ENCODE measurements at regions not wholly inside any gene's neighbourhood (a gene's known extent, or its start where the extent isn't known, plus 50 kb on each side); places are given as distances from the start of the nearest gene placed in this dataset.

- no peaks in the 10 kb centered on the region for H3K36me3 ChIP-seq (replicated peaks in 1 of 2; ENCODE audit: control insufficient read depth in 1 of 2, insufficient read depth in 2 of 2, low read length in 2 of 2)
- WGBS (ENCODE audit: low lambda C conversion rate): 0% methylated on average over 2 of the region's 2 CpGs
- H3K4me1 ChIP-seq (ENCODE audit: insufficient read depth, low read length): no peaks in the 10 kb centered on the region
Observed at GRCh38 chr1:81270051-81270450, 530.7 kb upstream of the ADGRL2 start.

More at GRCh38 chr1:81270051-81270450, 530.7 kb upstream of the ADGRL2 start:
- H3K4me2 ChIP-seq (ENCODE audit: low read depth, low read length): no peak overlapping the region
- intact Hi-C loops (cut with micrococcal nuclease; ENCODE audit: unreplicated experiment) (no loop called here), in situ Hi-C loops (cut with HindIII; ENCODE audit: extremely low pct_ligation_motif_present, low pct_unique_long_range_greater_than_20kb) (no loop called here)
- TF ChIP-seq DMAP1 (CRISPR knock-in tag; IDR thresholded peaks at IDR 0.05) (no peak), NR0B2 (CRISPR knock-in tag; IDR thresholded peaks at IDR 0.05) (no peak), ATF1 (CRISPR knock-in tag; IDR thresholded peaks at IDR 0.05) (no peak), TBP (CRISPR knock-in tag; IDR thresholded peaks at IDR 0.05) (no peak), SOX5 (CRISPR knock-in tag; IDR thresholded peaks at IDR 0.05; ENCODE audit: borderline replicate concordance) (no peak), ZEB1 (IDR thresholded peaks at IDR 0.05; ENCODE audit: insufficient replicate concordance, low read depth) (no peak), CC2D1A (CRISPR knock-in tag; IDR thresholded peaks at IDR 0.05) (no peak), ZNF788 (CRISPR knock-in tag; IDR thresholded peaks at IDR 0.05; ENCODE audit: borderline replicate concordance) (no peak), ATF6 (CRISPR knock-in tag; conservative IDR thresholded peaks at IDR 0.05) (no peak), GPN1 (CRISPR knock-in tag; IDR thresholded peaks at IDR 0.05; ENCODE audit: borderline replicate concordance) (no peak), ZNF256 (CRISPR knock-in tag; conservative IDR thresholded peaks at IDR 0.05) (no peak), FOXP4 (CRISPR knock-in tag; IDR thresholded peaks at IDR 0.05) (no peak), NRL (CRISPR knock-in tag; IDR thresholded peaks at IDR 0.05; ENCODE audit: borderline replicate concordance) (no peak), THAP8 (CRISPR knock-in tag; IDR thresholded peaks at IDR 0.05; ENCODE audit: borderline replicate concordance) (no peak), FOXA3 (CRISPR knock-in tag; IDR thresholded peaks at IDR 0.05) (no peak), BATF2 (CRISPR knock-in tag; IDR thresholded peaks at IDR 0.05) (no peak)
- no TSS peak for BruUV-seq (replicated peaks)
- H3K9me3 ChIP-seq (ENCODE audit: low read length): peaks cover 44% of the 10 kb centered on the region
- H2AFZ ChIP-seq (ENCODE audit: low read length): no peak overlapping the region
- no peak overlapping the region for H3K9ac ChIP-seq (ENCODE audit: insufficient read depth, low read depth, low read length)
- H3K27me3 ChIP-seq (ENCODE audit: control insufficient read depth in 1 of 2, insufficient read depth in 2 of 2, low read length in 2 of 2): no peaks in the 10 kb centered on the region
- FAIRE-seq (no peak), DNase-seq (ENCODE audit: low spot score) (no peak), ATAC-seq (no peak)
- CTCF ChIA-PET (ENCODE audit: low intra/inter-chr PET ratio, low total read pairs): no interaction called here
- H3K27ac ChIP-seq (ENCODE audit: extremely low read length, insufficient read depth, low read length): no peak overlapping the region
- no peak overlapping the region for H3K4me3 ChIP-seq (replicated peaks in 1 of 3; ENCODE audit: insufficient read depth in 1 of 3, low read depth in 2 of 3, low read length in 3 of 3)
- no peaks in the 10 kb centered on the region for H3K79me2 ChIP-seq (ENCODE audit: insufficient read depth, low read length)
- POLR2A ChIA-PET: no interaction called here
- H4K20me1 ChIP-seq (ENCODE audit: insufficient read depth, low read length): no peaks in the 10 kb centered on the region

Measured in HepG2 (cell line).